ENCODE measurements at regions not wholly inside any gene's neighbourhood (a gene's known extent, or its start where the extent isn't known, plus 50 kb on each side); places are given as distances from the start of the nearest gene placed in this dataset.

DNA sequence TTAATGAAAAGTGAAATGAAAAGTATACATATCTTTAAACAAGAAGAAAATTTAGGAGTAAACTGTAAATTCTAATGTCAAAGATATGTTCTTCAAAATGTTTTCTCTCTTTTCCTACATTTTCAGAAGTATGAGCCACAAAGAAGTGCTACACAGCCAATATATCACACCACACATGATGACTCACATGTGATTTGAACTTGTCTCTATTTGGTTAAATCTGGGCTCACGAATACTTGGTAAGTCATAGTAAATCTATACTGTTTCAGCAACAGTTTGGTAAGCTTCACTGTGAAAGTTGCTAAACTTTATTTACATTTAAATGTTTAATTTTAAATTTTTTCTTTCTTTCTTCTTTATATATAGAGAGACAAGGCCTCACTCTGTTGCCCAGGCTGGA lies 380.6 kb upstream of the IGFBP3 start:
- no peaks in the 10 kb centered on the region for H3K9me3 ChIP-seq
- no peak overlapping the region for H3K27ac ChIP-seq
- WGBS, 2 donors, result 62 to 74% methylated on average over 1 of the region's 1 CpG
- ATAC-seq (no peak), DNase-seq (no peak)
- TF ChIP-seq, protein P1, sequence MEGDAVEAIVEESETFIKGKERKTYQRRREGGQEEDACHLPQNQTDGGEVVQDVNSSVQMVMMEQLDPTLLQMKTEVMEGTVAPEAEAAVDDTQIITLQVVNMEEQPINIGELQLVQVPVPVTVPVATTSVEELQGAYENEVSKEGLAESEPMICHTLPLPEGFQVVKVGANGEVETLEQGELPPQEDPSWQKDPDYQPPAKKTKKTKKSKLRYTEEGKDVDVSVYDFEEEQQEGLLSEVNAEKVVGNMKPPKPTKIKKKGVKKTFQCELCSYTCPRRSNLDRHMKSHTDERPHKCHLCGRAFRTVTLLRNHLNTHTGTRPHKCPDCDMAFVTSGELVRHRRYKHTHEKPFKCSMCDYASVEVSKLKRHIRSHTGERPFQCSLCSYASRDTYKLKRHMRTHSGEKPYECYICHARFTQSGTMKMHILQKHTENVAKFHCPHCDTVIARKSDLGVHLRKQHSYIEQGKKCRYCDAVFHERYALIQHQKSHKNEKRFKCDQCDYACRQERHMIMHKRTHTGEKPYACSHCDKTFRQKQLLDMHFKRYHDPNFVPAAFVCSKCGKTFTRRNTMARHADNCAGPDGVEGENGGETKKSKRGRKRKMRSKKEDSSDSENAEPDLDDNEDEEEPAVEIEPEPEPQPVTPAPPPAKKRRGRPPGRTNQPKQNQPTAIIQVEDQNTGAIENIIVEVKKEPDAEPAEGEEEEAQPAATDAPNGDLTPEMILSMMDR (IDR thresholded peaks at IDR 0.05), result no peak
- no peak for TF ChIP-seq POLR2A (IDR thresholded peaks at IDR 0.05)
- no peaks in the 10 kb centered on the region for H3K4me1 ChIP-seq
- no peaks in the 10 kb centered on the region for H3K27me3 ChIP-seq
- no peak overlapping the region for H3K4me3 ChIP-seq
- H3K36me3 ChIP-seq (replicated peaks in 1 of 2; ENCODE audit: insufficient read depth in 1 of 2, low read depth in 2 of 2), result no peaks in the 10 kb centered on the region
- intact Hi-C loops (cut with DNase I), result no loop called here

GRCh38 chr7:46297515-46297914 lies 376.4 kb upstream of the IGFBP3 start:
- WGBS, 2 donors, result 80 to 83% methylated on average over 2 of the region's 2 CpGs
- intact Hi-C loops (cut with DNase I), result no loop called here
- H3K4me1 ChIP-seq, result no peaks in the 10 kb centered on the region
- H3K36me3 ChIP-seq (replicated peaks in 1 of 2; ENCODE audit: insufficient read depth in 1 of 2, low read depth in 2 of 2), result no peaks in the 10 kb centered on the region
- H3K9me3 ChIP-seq, result no peaks in the 10 kb centered on the region
- H3K4me3 ChIP-seq, result no peak overlapping the region
- no peak overlapping the region for H3K27ac ChIP-seq
- DNase-seq (no peak), ATAC-seq (no peak)
- TF ChIP-seq, protein P1 (IDR thresholded peaks at IDR 0.05), result no peak
- TF ChIP-seq POLR2A (IDR thresholded peaks at IDR 0.05), result no peak
- H3K27me3 ChIP-seq, result no peaks in the 10 kb centered on the region

DNA sequence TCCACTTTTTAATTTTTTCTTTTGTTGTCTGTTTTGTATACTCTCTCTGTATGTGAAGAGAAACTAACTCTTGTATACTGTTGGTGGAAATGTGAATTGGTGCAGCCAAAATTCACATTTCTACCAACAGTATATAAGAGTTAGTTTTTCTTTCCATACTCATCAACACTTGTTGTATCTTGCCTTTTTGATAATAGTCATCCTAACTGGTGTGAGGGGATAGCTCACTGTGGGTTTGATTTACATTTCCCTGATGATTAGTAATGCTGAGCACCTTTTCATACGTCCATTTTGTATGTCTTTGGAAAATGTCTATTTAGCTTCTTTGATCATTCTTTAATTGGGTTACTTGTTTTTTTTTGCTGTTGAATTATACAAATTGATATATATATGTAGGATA lies 375.5 kb upstream of the IGFBP3 start:
- Histone ChIP-seq H3K27ac (no peak overlapping the region), H3K36me3 (replicated peaks in 1 of 2; ENCODE audit: insufficient read depth in 1 of 2, low read depth in 2 of 2) (no peaks in the 10 kb centered on the region), H3K27me3 (no peaks in the 10 kb centered on the region), H3K9me3 (no peaks in the 10 kb centered on the region), H3K4me1 (no peaks in the 10 kb centered on the region), H3K4me3 (no peak overlapping the region)
- DNase-seq (no peak), ATAC-seq (no peak)
- 64 to 67% methylated on average over 1 of the region's 1 CpG for WGBS, 2 donors
- TF ChIP-seq POLR2A (IDR thresholded peaks at IDR 0.05), result no peak
- TF ChIP-seq, protein P1 (IDR thresholded peaks at IDR 0.05), result no peak
- intact Hi-C loops (cut with DNase I), result no loop called here

- Histone ChIP-seq H3K27me3 (no peaks in the 10 kb centered on the region), H3K27ac (no peak overlapping the region), H3K36me3 (replicated peaks in 1 of 2; ENCODE audit: insufficient read depth in 1 of 2, low read depth in 2 of 2) (no peaks in the 10 kb centered on the region), H3K9me3 (no peaks in the 10 kb centered on the region), H3K4me1 (no peaks in the 10 kb centered on the region), H3K4me3 (no peak overlapping the region)
- ATAC-seq (no peak), DNase-seq (no peak)
- intact Hi-C loops (cut with DNase I), result no loop called here
- WGBS, 2 donors, result 52 to 79% methylated on average over 5 of the region's 5 CpGs
- TF ChIP-seq, protein P1 (IDR thresholded peaks at IDR 0.05), result no peak
- TF ChIP-seq POLR2A (IDR thresholded peaks at IDR 0.05), result no peak
Observed at GRCh38 chr7:46294381-46294780, 373.3 kb upstream of the IGFBP3 start.

DNA sequence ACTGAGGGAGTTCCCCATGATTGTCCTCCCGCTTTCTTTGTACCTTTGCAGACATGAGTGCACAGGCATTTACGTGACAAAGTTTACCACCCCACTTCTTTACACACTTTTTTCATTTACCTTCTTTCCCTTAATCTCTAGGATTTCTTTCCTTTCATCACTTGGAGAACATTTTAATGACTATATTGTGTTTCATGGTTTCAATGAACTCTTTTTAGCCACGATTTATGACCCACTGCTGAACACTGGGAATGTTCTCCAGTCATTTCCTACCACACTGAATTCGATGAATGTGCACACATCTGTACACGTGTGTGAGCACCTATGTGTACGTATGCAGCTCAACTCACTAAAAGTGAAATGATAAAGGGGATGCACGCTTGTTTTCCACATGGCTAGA lies 371.7 kb upstream of the IGFBP3 start:
- intact Hi-C loops (cut with DNase I), result no loop called here
- ATAC-seq, result no peak

More for the DNA sequence above, 371.7 kb upstream of the IGFBP3 start:
- H3K9me3 ChIP-seq, result no peaks in the 10 kb centered on the region
- no peak for DNase-seq
- 72 to 78% methylated on average over 7 of the region's 7 CpGs for WGBS, 2 donors
- H3K27ac ChIP-seq, result no peak overlapping the region
- no peaks in the 10 kb centered on the region for H3K36me3 ChIP-seq (replicated peaks in 1 of 2; ENCODE audit: insufficient read depth in 1 of 2, low read depth in 2 of 2)
- H3K4me1 ChIP-seq, result no peaks in the 10 kb centered on the region
- no peaks in the 10 kb centered on the region for H3K27me3 ChIP-seq
- no peak overlapping the region for H3K4me3 ChIP-seq
- TF ChIP-seq POLR2A (IDR thresholded peaks at IDR 0.05), result no peak
- TF ChIP-seq, protein P1 (IDR thresholded peaks at IDR 0.05), result no peak
